GM23338 (cell line): ENCODE measurements at regions not wholly inside any gene's neighbourhood (a gene's known extent, or its start where the extent isn't known, plus 50 kb on each side); places are given as distances from the start of the nearest gene placed in this dataset.

Source experiments
- ATAC-seq: fragments of 200-7000 bp; cut with Tn5 transposase; 3 replicates; pipeline ENCODE4 v1.9.1; 2020
- DNase-seq: peaks from one replicate; pipeline ENCODE4 v3.0.0-alpha.2; 2015; ENCODE audit warnings: low spot score
- H2AFZ ChIP-seq: fragments of 200-600 bp; sonication (generic); 2 replicates; pipeline ENCODE4 v1.8.0; 2016; ENCODE audit warnings: antibody characterized with exemption, mild to moderate bottlenecking, moderate library complexity
- H3F3A ChIP-seq: fragments of 200-600 bp; sonication (generic); replicated peaks from 2 replicates; pipeline ENCODE4 v1.8.0; 2017; ENCODE audit warnings: antibody characterized with exemption, mixed run types, low read depth
- H3K27ac ChIP-seq: fragments of 200-600 bp; sonication (generic); 2 replicates; pipeline ENCODE4 v1.6.1; 2016; ENCODE audit warnings: low read depth
- H3K27me3 ChIP-seq: fragments of 200-600 bp; sonication (generic); 2 replicates; pipeline ENCODE4 v1.8.0; 2016; ENCODE audit warnings: mild to moderate bottlenecking, mixed run types, moderate library complexity; ENCODE audit not compliant: insufficient read depth
- H3K36me3 ChIP-seq: fragments of 200-600 bp; sonication (generic); 2 replicates; pipeline ENCODE4 v1.8.0; 2016; ENCODE audit warnings: mild to moderate bottlenecking; ENCODE audit not compliant: insufficient read depth
- H3K4me1 ChIP-seq: fragments of 200-600 bp; sonication (generic); 2 replicates; pipeline ENCODE4 v1.8.0; 2016; ENCODE audit warnings: mild to moderate bottlenecking, moderate library complexity; ENCODE audit not compliant: insufficient read depth
- H3K4me2 ChIP-seq: fragments of 200-600 bp; sonication (generic); 2 replicates; pipeline ENCODE4 v1.7.1; 2017; ENCODE audit warnings: mixed run types
- H3K4me3 ChIP-seq: fragments of 200-600 bp; sonication (generic); 2 replicates; pipeline ENCODE4 v1.6.1; 2016; ENCODE audit warnings: mixed run types
- H3K79me2 ChIP-seq: fragments of 200-600 bp; sonication (generic); replicated peaks from 2 replicates; pipeline ENCODE4 v1.8.0; 2017; ENCODE audit warnings: mild to moderate bottlenecking; ENCODE audit not compliant: insufficient read depth
- H3K9me2 ChIP-seq: fragments of 200-600 bp; sonication (generic); 2 replicates; pipeline ENCODE4 v1.8.0; 2017; ENCODE audit not compliant: insufficient read depth
- H4K20me1 ChIP-seq: fragments of 200-600 bp; sonication (generic); replicated peaks from 2 replicates; pipeline ENCODE4 v1.8.0; 2017; ENCODE audit warnings: mild to moderate bottlenecking; ENCODE audit not compliant: insufficient read depth
- H3K27ac Mint-ChIP-seq: 2 replicates; pipeline ENCODE4 v1.8.0; 2020; ENCODE audit warnings: inconsistent platforms, mild to moderate bottlenecking, moderate library complexity, mixed read lengths
- H3K27me3 Mint-ChIP-seq: 3 replicates; pipeline ENCODE4 v1.8.0; 2022; ENCODE audit warnings: low read depth, mild to moderate bottlenecking, moderate library complexity, mixed read lengths, inconsistent platforms; ENCODE audit not compliant: insufficient read depth, poor library complexity
- H3K36me3 Mint-ChIP-seq: 3 replicates; pipeline ENCODE4 v1.8.0; 2021; ENCODE audit warnings: low read depth, mild to moderate bottlenecking, inconsistent platforms, moderate library complexity, mixed read lengths
- H3K4me1 Mint-ChIP-seq: 3 replicates; pipeline ENCODE4 v1.8.0; 2020; ENCODE audit warnings: mild to moderate bottlenecking, inconsistent platforms, mixed read lengths
- H3K4me3 Mint-ChIP-seq: 3 replicates; pipeline ENCODE4 v1.8.0; 2021; ENCODE audit warnings: moderate library complexity, mild to moderate bottlenecking, inconsistent platforms, mixed read lengths
- H3K9me3 Mint-ChIP-seq: 3 replicates; pipeline ENCODE4 v1.8.0; 2020; ENCODE audit warnings: moderate library complexity, mild to moderate bottlenecking, inconsistent platforms, mixed read lengths
- CREB1 ChIP-seq: fragments of 250-450 bp; sonication (Bioruptor Pico); IDR thresholded peaks from 2 replicates; pipeline ENCODE4 v1.5.0; 2020; ENCODE audit warnings: low read depth, mild to moderate bottlenecking, moderate library complexity
- EZH2 ChIP-seq: fragments of 200-600 bp; sonication (generic); IDR thresholded peaks from one replicate; pipeline ENCODE4 v1.8.0; 2017; ENCODE audit warnings: antibody characterized with exemption, mild to moderate bottlenecking, low read depth; ENCODE audit not compliant: unreplicated experiment
- EZH2phosphoT487 ChIP-seq: fragments of 200-600 bp; sonication (generic); IDR thresholded peaks from one replicate; pipeline ENCODE4 v1.8.1; 2018; ENCODE audit warnings: antibody characterized with exemption; ENCODE audit not compliant: unreplicated experiment
- JUNB ChIP-seq: IDR thresholded peaks from one replicate; pipeline ENCODE4 v1.6.1; 2016; ENCODE audit warnings: antibody characterized with exemption; ENCODE audit not compliant: unreplicated experiment
- NANOG ChIP-seq: IDR thresholded peaks from 2 replicates; pipeline ENCODE4 v1.6.1; 2016; ENCODE audit warnings: antibody characterized with exemption, borderline replicate concordance
- POLR2AphosphoS5 ChIP-seq: IDR thresholded peaks from 2 replicates; pipeline ENCODE4 v1.6.1; 2016; ENCODE audit warnings: antibody characterized with exemption, low read depth
- STAT1 ChIP-seq: IDR thresholded peaks from one replicate; pipeline ENCODE4 v1.6.1; 2016; ENCODE audit warnings: antibody characterized with exemption; ENCODE audit not compliant: unreplicated experiment
- ZNF114 ChIP-seq: fragments of 250-450 bp; sonication (Bioruptor Pico); IDR thresholded peaks from 2 replicates; pipeline ENCODE4 v1.5.0; 2020; ENCODE audit warnings: mild to moderate bottlenecking, moderate library complexity
- ZNF331 ChIP-seq: fragments of 250-450 bp; sonication (Bioruptor Pico); IDR thresholded peaks from 2 replicates; pipeline ENCODE4 v1.5.0; 2020; ENCODE audit warnings: low read depth, mild to moderate bottlenecking, moderate library complexity
- TF ChIP-seq, protein P1 (sequence below), 2 experiments: fragments of 200-600 bp in 1 of 2; sonication (generic) in 1 of 2; conservative IDR thresholded peaks; 2 replicates each; pipeline versions ENCODE4 v1.5.1 to v1.6.1; 2016 to 2017; ENCODE audit warnings: antibody characterized with exemption in 2 of 2, low read depth in 2 of 2, mild to moderate bottlenecking in 2 of 2, moderate library complexity in 1 of 2
- TF ChIP-seq, protein P2 (sequence below): fragments of 250-450 bp; sonication (Bioruptor Pico); IDR thresholded peaks from 2 replicates; pipeline ENCODE4 v1.5.0; 2020; ENCODE audit warnings: mild to moderate bottlenecking, moderate library complexity
- TF ChIP-seq, protein P3 (sequence below): IDR thresholded peaks from one replicate; pipeline ENCODE4 v1.6.1; 2018; ENCODE audit warnings: antibody characterized with exemption; ENCODE audit not compliant: unreplicated experiment
- TF ChIP-seq, protein P4 (sequence below): IDR thresholded peaks from 2 replicates; pipeline ENCODE4 v1.6.1; 2016; ENCODE audit warnings: antibody characterized with exemption

DNA sequence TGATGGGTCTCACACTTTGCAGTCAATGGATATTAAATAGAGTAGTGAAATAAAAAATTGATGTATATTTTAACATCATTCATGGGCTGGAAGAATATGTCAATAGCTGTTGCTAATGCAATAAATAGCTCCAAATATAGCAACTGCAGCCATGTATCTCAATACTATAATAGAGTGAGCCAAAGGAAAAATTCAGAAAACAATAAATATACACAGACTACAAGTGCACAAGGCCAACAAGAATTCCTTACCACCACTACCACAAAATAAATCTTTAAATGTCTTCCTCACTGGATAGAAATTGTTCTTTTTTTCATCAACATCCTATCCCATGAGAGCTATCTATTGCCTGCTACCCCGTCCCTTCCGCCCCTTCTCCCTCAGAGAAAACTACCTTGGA, 113.1 kb upstream of the TRIM24 start:
- DNase-seq = no peak
- no peak for TF ChIP-seq JUNB
- TF ChIP-seq, protein P1, sequence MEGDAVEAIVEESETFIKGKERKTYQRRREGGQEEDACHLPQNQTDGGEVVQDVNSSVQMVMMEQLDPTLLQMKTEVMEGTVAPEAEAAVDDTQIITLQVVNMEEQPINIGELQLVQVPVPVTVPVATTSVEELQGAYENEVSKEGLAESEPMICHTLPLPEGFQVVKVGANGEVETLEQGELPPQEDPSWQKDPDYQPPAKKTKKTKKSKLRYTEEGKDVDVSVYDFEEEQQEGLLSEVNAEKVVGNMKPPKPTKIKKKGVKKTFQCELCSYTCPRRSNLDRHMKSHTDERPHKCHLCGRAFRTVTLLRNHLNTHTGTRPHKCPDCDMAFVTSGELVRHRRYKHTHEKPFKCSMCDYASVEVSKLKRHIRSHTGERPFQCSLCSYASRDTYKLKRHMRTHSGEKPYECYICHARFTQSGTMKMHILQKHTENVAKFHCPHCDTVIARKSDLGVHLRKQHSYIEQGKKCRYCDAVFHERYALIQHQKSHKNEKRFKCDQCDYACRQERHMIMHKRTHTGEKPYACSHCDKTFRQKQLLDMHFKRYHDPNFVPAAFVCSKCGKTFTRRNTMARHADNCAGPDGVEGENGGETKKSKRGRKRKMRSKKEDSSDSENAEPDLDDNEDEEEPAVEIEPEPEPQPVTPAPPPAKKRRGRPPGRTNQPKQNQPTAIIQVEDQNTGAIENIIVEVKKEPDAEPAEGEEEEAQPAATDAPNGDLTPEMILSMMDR (conservative IDR thresholded peaks at IDR 0.05; ENCODE audit: low read depth in 2 of 2) = no peak
- TF ChIP-seq, protein P2, sequence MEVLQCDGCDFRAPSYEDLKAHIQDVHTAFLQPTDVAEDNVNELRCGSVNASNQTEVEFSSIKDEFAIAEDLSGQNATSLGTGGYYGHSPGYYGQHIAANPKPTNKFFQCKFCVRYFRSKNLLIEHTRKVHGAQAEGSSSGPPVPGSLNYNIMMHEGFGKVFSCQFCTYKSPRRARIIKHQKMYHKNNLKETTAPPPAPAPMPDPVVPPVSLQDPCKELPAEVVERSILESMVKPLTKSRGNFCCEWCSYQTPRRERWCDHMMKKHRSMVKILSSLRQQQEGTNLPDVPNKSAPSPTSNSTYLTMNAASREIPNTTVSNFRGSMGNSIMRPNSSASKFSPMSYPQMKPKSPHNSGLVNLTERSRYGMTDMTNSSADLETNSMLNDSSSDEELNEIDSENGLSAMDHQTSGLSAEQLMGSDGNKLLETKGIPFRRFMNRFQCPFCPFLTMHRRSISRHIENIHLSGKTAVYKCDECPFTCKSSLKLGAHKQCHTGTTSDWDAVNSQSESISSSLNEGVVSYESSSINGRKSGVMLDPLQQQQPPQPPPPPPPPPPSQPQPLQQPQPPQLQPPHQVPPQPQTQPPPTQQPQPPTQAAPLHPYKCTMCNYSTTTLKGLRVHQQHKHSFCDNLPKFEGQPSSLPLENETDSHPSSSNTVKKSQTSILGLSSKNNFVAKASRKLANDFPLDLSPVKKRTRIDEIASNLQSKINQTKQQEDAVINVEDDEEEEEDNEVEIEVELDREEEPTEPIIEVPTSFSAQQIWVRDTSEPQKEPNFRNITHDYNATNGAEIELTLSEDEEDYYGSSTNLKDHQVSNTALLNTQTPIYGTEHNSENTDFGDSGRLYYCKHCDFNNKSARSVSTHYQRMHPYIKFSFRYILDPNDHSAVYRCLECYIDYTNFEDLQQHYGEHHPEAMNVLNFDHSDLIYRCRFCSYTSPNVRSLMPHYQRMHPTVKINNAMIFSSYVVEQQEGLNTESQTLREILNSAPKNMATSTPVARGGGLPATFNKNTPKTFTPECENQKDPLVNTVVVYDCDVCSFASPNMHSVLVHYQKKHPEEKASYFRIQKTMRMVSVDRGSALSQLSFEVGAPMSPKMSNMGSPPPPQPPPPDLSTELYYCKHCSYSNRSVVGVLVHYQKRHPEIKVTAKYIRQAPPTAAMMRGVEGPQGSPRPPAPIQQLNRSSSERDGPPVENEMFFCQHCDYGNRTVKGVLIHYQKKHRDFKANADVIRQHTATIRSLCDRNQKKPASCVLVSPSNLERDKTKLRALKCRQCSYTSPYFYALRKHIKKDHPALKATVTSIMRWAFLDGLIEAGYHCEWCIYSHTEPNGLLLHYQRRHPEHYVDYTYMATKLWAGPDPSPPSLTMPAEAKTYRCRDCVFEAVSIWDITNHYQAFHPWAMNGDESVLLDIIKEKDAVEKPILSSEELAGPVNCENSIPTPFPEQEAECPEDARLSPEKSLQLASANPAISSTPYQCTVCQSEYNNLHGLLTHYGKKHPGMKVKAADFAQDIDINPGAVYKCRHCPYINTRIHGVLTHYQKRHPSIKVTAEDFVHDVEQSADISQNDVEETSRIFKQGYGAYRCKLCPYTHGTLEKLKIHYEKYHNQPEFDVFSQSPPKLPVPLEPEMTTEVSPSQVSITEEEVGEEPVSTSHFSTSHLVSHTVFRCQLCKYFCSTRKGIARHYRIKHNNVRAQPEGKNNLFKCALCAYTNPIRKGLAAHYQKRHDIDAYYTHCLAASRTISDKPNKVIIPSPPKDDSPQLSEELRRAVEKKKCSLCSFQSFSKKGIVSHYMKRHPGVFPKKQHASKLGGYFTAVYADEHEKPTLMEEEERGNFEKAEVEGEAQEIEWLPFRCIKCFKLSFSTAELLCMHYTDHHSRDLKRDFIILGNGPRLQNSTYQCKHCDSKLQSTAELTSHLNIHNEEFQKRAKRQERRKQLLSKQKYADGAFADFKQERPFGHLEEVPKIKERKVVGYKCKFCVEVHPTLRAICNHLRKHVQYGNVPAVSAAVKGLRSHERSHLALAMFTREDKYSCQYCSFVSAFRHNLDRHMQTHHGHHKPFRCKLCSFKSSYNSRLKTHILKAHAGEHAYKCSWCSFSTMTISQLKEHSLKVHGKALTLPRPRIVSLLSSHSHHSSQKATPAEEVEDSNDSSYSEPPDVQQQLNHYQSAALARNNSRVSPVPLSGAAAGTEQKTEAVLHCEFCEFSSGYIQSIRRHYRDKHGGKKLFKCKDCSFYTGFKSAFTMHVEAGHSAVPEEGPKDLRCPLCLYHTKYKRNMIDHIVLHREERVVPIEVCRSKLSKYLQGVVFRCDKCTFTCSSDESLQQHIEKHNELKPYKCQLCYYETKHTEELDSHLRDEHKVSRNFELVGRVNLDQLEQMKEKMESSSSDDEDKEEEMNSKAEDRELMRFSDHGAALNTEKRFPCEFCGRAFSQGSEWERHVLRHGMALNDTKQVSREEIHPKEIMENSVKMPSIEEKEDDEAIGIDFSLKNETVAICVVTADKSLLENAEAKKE (CRISPR knock-in tag) = no peak
- no peak for TF ChIP-seq ZNF331 (CRISPR knock-in tag)
- TF ChIP-seq, protein P3, sequence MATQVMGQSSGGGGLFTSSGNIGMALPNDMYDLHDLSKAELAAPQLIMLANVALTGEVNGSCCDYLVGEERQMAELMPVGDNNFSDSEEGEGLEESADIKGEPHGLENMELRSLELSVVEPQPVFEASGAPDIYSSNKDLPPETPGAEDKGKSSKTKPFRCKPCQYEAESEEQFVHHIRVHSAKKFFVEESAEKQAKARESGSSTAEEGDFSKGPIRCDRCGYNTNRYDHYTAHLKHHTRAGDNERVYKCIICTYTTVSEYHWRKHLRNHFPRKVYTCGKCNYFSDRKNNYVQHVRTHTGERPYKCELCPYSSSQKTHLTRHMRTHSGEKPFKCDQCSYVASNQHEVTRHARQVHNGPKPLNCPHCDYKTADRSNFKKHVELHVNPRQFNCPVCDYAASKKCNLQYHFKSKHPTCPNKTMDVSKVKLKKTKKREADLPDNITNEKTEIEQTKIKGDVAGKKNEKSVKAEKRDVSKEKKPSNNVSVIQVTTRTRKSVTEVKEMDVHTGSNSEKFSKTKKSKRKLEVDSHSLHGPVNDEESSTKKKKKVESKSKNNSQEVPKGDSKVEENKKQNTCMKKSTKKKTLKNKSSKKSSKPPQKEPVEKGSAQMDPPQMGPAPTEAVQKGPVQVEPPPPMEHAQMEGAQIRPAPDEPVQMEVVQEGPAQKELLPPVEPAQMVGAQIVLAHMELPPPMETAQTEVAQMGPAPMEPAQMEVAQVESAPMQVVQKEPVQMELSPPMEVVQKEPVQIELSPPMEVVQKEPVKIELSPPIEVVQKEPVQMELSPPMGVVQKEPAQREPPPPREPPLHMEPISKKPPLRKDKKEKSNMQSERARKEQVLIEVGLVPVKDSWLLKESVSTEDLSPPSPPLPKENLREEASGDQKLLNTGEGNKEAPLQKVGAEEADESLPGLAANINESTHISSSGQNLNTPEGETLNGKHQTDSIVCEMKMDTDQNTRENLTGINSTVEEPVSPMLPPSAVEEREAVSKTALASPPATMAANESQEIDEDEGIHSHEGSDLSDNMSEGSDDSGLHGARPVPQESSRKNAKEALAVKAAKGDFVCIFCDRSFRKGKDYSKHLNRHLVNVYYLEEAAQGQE = no peak
- no peak for TF ChIP-seq EZH2phosphoT487
- TF ChIP-seq ZNF114 (CRISPR knock-in tag) = no peak
- no peak for TF ChIP-seq CREB1 (CRISPR knock-in tag)
- TF ChIP-seq POLR2AphosphoS5 = no peak
- TF ChIP-seq EZH2 = no peak
- no peak for TF ChIP-seq STAT1
- TF ChIP-seq, protein P4, sequence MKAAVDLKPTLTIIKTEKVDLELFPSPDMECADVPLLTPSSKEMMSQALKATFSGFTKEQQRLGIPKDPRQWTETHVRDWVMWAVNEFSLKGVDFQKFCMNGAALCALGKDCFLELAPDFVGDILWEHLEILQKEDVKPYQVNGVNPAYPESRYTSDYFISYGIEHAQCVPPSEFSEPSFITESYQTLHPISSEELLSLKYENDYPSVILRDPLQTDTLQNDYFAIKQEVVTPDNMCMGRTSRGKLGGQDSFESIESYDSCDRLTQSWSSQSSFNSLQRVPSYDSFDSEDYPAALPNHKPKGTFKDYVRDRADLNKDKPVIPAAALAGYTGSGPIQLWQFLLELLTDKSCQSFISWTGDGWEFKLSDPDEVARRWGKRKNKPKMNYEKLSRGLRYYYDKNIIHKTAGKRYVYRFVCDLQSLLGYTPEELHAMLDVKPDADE = no peak
- TF ChIP-seq NANOG = no peak
- Histone ChIP-seq H2AFZ (no peak overlapping the region; the same call in 1 of the 2 replicates), H3K36me3 (no peaks in the 10 kb centered on the region), H3F3A (no peaks in the 10 kb centered on the region), H3K27ac (no peak overlapping the region), H3K4me1 (no peaks in the 10 kb centered on the region), H3K27me3 (no peaks in the 10 kb centered on the region), H3K79me2 (no peaks in the 10 kb centered on the region), H4K20me1 (no peaks in the 10 kb centered on the region), H3K4me2 (no peak overlapping the region), H3K9me2 (no peaks in the 10 kb centered on the region; the same call in 1 of the 2 replicates), H3K4me3 (no peak overlapping the region)
- Mint-ChIP-seq H3K27me3 (no peaks in the 10 kb centered on the region), H3K4me1 (no peaks in the 10 kb centered on the region; the same call in 2 of the 3 replicates), H3K4me3 (no peak overlapping the region), H3K9me3 (peaks cover 71% of the 10 kb centered on the region), H3K27ac (no peak overlapping the region), H3K36me3 (peaks cover 65% of the 10 kb centered on the region)
- no peak for ATAC-seq
